ENCODE measurements at regions not wholly inside any gene's neighbourhood (a gene's known extent, or its start where the extent isn't known, plus 50 kb on each side); places are given as distances from the start of the nearest gene placed in this dataset.
"Not testable (repeated sequence)": the region's sequence is repeated elsewhere in the genome, so short reads cannot be mapped to it uniquely, and the experiment has no call there.

GRCh38 chr13:38283346-38283745, 66.3 kb upstream of the UFM1 start:
- H3K36me3 Mint-ChIP-seq (ENCODE audit: insufficient read depth), result no peaks in the 10 kb centered on the region
- ATAC-seq (replicated peaks; ENCODE audit: extremely low read depth, poor library complexity, severe bottlenecking), result no peak
- H3K4me1 Mint-ChIP-seq, result no peaks in the 10 kb centered on the region
- no peak for DNase-seq (ENCODE audit: low spot score in 2 of 2)
- no peak overlapping the region for H3K27ac Mint-ChIP-seq (ENCODE audit: low read depth)
- H3K27me3 Mint-ChIP-seq, result no peaks in the 10 kb centered on the region
- peaks cover 9% of the 10 kb centered on the region for H3K9me3 Mint-ChIP-seq
- H3K4me3 Mint-ChIP-seq, result no peak overlapping the region

- peaks cover 37% of the 10 kb centered on the region for H3K9me3 Mint-ChIP-seq
- no peak for DNase-seq (ENCODE audit: low spot score in 2 of 2)
- no peaks in the 10 kb centered on the region for H3K4me1 Mint-ChIP-seq
- no peaks in the 10 kb centered on the region for H3K36me3 Mint-ChIP-seq (ENCODE audit: insufficient read depth)
- H3K27ac Mint-ChIP-seq (ENCODE audit: low read depth), result no peak overlapping the region
- no peaks in the 10 kb centered on the region for H3K27me3 Mint-ChIP-seq
- no peak overlapping the region for H3K4me3 Mint-ChIP-seq
- ATAC-seq (replicated peaks; ENCODE audit: extremely low read depth, poor library complexity, severe bottlenecking), result no peak
These were observed 84.5 kb upstream of the UFM1 start for GRCh38 chr13:38265132-38265497.

GRCh38 chr13:38264363-38265131, 85.1 kb upstream of the UFM1 start:
- no peaks in the 10 kb centered on the region for H3K4me1 Mint-ChIP-seq

GRCh38 chr13:38262211-38262610, 87.4 kb upstream of the UFM1 start:
- Mint-ChIP-seq H3K36me3 (ENCODE audit: insufficient read depth) (no peaks in the 10 kb centered on the region), H3K9me3 (peaks cover 29% of the 10 kb centered on the region), H3K27ac (ENCODE audit: low read depth) (no peak overlapping the region), H3K4me1 (no peaks in the 10 kb centered on the region), H3K27me3 (no peaks in the 10 kb centered on the region), H3K4me3 (no peak overlapping the region)
- ATAC-seq (replicated peaks; ENCODE audit: extremely low read depth, poor library complexity, severe bottlenecking) (no peak), DNase-seq (ENCODE audit: low spot score in 2 of 2) (no peak)

More at GRCh38 chr13:38264363-38265131, 85.1 kb upstream of the UFM1 start:
- no peaks in the 10 kb centered on the region for H3K27me3 Mint-ChIP-seq
- H3K9me3 Mint-ChIP-seq, result peaks cover 36% of the 10 kb centered on the region
- H3K36me3 Mint-ChIP-seq (ENCODE audit: insufficient read depth), result no peaks in the 10 kb centered on the region
- H3K27ac Mint-ChIP-seq (ENCODE audit: low read depth), result no peak overlapping the region
- no peak for DNase-seq (ENCODE audit: low spot score in 2 of 2)
- H3K4me3 Mint-ChIP-seq, result no peak overlapping the region
- no peak for ATAC-seq (replicated peaks; ENCODE audit: extremely low read depth, poor library complexity, severe bottlenecking)

DNA sequence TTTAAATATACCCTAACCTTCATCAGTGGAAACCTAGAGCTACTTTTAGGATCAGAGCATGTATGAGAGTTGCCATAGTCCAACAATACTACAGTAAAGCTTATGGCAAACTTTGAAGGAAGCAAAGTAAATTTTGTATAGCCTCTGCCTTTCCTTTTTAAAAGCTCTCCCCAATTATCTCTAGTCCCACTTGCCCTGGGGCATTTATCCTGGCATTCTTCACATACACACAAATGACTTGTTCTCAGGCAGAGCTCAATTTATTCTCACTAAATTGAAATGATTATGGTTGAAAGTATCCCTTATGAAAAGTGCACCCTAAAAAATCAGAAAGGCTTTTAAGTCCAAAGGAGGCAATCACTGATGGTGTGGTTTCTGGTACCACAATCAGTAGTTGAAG, 94.1 kb upstream of the UFM1 start:
- H3K4me3 Mint-ChIP-seq, result no peak overlapping the region

GRCh38 chr13:38239874-38240273, 109.8 kb upstream of the UFM1 start:
- no peaks in the 10 kb centered on the region for H3K4me1 Mint-ChIP-seq
- no peak overlapping the region for H3K27ac Mint-ChIP-seq (ENCODE audit: low read depth)

More for the DNA sequence above, 94.1 kb upstream of the UFM1 start:
- Mint-ChIP-seq H3K4me1 (no peaks in the 10 kb centered on the region), H3K27ac (ENCODE audit: low read depth) (no peak overlapping the region), H3K36me3 (ENCODE audit: insufficient read depth) (no peaks in the 10 kb centered on the region), H3K27me3 (no peaks in the 10 kb centered on the region), H3K9me3 (peaks cover 12% of the 10 kb centered on the region)
- ATAC-seq (replicated peaks; ENCODE audit: extremely low read depth, poor library complexity, severe bottlenecking), result no peak
- DNase-seq (ENCODE audit: low spot score in 2 of 2), result no peak

GRCh38 chr13:38228322-38228721, 121.3 kb upstream of the UFM1 start:
- DNase-seq (ENCODE audit: low spot score in 2 of 2), result no peak
- Mint-ChIP-seq H3K27me3 (no peaks in the 10 kb centered on the region), H3K9me3 (peaks cover 24% of the 10 kb centered on the region), H3K36me3 (ENCODE audit: insufficient read depth) (no peaks in the 10 kb centered on the region), H3K27ac (ENCODE audit: low read depth) (no peak overlapping the region), H3K4me3 (no peak overlapping the region), H3K4me1 (no peaks in the 10 kb centered on the region)
- ATAC-seq (replicated peaks; ENCODE audit: extremely low read depth, poor library complexity, severe bottlenecking), result no peak

More at GRCh38 chr13:38239874-38240273, 109.8 kb upstream of the UFM1 start:
- ATAC-seq (replicated peaks; ENCODE audit: extremely low read depth, poor library complexity, severe bottlenecking) (no peak), DNase-seq (ENCODE audit: low spot score in 2 of 2) (no peak)
- Mint-ChIP-seq H3K27me3 (no peaks in the 10 kb centered on the region), H3K9me3 (peaks cover 20% of the 10 kb centered on the region), H3K4me3 (no peak overlapping the region), H3K36me3 (ENCODE audit: insufficient read depth) (no peaks in the 10 kb centered on the region)

DNA sequence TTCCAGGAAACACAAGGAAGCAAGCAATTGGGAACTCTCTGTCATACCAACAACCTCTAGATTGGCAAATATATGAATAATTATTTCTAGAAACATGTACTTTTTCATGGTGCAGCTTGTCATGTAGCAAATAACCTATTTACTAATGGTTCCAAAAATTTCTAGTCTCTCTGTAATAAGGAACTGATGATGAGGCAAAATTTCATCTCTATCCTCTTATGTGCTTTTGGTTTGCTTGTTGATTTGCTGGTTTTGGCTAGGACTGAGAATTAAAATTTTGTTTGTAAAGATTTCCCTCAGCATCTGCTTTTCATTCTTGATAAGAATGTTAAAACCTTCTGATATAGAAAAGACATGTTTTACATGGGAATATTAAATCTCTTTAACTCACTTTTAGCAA, 123.2 kb upstream of the UFM1 start:
- H3K4me3 Mint-ChIP-seq, result no peak overlapping the region
- H3K27me3 Mint-ChIP-seq, result no peaks in the 10 kb centered on the region
- no peak for ATAC-seq (replicated peaks; ENCODE audit: extremely low read depth, poor library complexity, severe bottlenecking)

DNA sequence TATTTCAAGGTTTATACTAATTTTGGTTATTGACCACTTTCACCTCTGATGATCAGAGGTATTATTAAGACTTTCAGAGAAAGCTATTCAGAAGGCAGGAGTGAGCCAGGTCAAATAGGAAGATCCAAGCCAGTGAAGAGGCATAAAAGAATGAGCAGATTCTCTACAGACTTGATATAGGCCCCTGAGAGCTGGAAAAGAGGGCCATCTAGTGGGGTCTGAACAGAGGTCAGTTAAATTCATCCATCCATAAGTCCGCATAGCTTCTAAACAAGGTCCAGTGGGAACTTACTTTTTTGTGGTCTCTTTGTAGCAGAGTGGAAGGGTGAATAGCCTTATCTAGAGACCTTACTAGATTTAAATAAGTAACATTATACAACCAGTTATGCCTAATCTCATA, 126.6 kb upstream of the UFM1 start:
- ATAC-seq (replicated peaks; ENCODE audit: extremely low read depth, poor library complexity, severe bottlenecking) (no peak), DNase-seq (ENCODE audit: low spot score in 2 of 2) (no peak)
- Mint-ChIP-seq H3K27ac (ENCODE audit: low read depth) (no peak overlapping the region), H3K4me3 (no peak overlapping the region), H3K36me3 (ENCODE audit: insufficient read depth) (no peaks in the 10 kb centered on the region), H3K4me1 (no peaks in the 10 kb centered on the region), H3K9me3 (peaks cover 26% of the 10 kb centered on the region), H3K27me3 (no peaks in the 10 kb centered on the region)

More for the DNA sequence above, 123.2 kb upstream of the UFM1 start:
- no peak for DNase-seq (ENCODE audit: low spot score in 2 of 2)
- no peak overlapping the region for H3K27ac Mint-ChIP-seq (ENCODE audit: low read depth)
- H3K4me1 Mint-ChIP-seq, result no peaks in the 10 kb centered on the region
- peaks cover 14% of the 10 kb centered on the region for H3K9me3 Mint-ChIP-seq
- H3K36me3 Mint-ChIP-seq (ENCODE audit: insufficient read depth), result no peaks in the 10 kb centered on the region

DNA sequence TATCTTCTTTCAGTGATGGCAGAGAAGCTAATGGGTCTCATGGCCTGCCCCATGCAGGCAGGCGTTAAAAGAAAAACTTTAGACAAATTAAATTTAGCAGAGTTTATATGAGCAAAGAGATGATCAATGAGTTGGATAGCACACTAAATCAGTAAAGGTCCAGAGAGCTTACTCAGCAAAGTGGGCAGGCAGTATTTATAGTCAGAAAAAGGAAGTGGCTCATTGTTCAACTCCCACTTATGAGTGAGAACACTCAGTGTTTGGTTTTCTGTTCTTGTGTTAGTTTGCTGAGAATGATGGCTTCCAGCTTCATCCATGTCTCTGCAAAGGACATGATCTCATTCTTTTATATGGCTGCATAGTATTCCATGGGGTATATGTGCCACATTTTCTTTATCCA, 128.5 kb upstream of the UFM1 start:
- H3K4me1 Mint-ChIP-seq; H3K4me3 Mint-ChIP-seq; H3K27me3 Mint-ChIP-seq; H3K36me3 Mint-ChIP-seq (ENCODE audit: insufficient read depth); ATAC-seq (replicated peaks; ENCODE audit: extremely low read depth, poor library complexity, severe bottlenecking); DNase-seq (ENCODE audit: low spot score in 2 of 2); H3K27ac Mint-ChIP-seq (ENCODE audit: low read depth): not testable (repeated sequence)
- peaks cover 26% of the 10 kb centered on the region for H3K9me3 Mint-ChIP-seq

DNA sequence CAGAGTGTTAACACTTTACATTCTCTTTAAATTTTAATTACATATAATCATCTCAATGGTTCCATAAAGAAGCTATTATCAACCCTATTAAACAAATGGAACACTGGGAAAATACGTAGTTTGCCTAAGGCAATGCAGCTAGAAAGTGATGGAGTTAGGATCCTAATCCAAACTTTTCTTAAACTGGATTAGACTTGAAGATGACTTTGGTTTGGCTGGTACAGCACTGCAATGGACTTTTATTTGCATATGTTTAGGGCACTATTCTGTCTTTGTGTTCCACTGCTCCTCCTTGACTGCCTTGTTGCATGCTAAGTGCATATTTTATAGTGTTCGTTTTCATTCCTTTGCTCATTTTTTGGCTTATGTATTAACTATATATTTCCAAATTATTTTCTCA, 133.5 kb upstream of the UFM1 start:
- Mint-ChIP-seq H3K27me3 (no peaks in the 10 kb centered on the region), H3K9me3 (peaks cover 27% of the 10 kb centered on the region), H3K4me1 (no peaks in the 10 kb centered on the region), H3K27ac (ENCODE audit: low read depth) (no peak overlapping the region), H3K36me3 (ENCODE audit: insufficient read depth) (peaks cover 2% of the 10 kb centered on the region), H3K4me3 (no peak overlapping the region)
- DNase-seq (ENCODE audit: low spot score in 2 of 2), result no peak
- ATAC-seq (replicated peaks; ENCODE audit: extremely low read depth, poor library complexity, severe bottlenecking), result no peak

GRCh38 chr13:38213314-38213713, 136.3 kb upstream of the UFM1 start:
- Mint-ChIP-seq H3K4me1 (no peaks in the 10 kb centered on the region), H3K9me3 (peaks cover 27% of the 10 kb centered on the region), H3K36me3 (ENCODE audit: insufficient read depth) (peaks cover 2% of the 10 kb centered on the region), H3K27ac (ENCODE audit: low read depth) (no peak overlapping the region), H3K4me3 (no peak overlapping the region), H3K27me3 (no peaks in the 10 kb centered on the region)
- ATAC-seq (replicated peaks; ENCODE audit: extremely low read depth, poor library complexity, severe bottlenecking), result no peak
- DNase-seq (ENCODE audit: low spot score in 2 of 2), result no peak

DNA sequence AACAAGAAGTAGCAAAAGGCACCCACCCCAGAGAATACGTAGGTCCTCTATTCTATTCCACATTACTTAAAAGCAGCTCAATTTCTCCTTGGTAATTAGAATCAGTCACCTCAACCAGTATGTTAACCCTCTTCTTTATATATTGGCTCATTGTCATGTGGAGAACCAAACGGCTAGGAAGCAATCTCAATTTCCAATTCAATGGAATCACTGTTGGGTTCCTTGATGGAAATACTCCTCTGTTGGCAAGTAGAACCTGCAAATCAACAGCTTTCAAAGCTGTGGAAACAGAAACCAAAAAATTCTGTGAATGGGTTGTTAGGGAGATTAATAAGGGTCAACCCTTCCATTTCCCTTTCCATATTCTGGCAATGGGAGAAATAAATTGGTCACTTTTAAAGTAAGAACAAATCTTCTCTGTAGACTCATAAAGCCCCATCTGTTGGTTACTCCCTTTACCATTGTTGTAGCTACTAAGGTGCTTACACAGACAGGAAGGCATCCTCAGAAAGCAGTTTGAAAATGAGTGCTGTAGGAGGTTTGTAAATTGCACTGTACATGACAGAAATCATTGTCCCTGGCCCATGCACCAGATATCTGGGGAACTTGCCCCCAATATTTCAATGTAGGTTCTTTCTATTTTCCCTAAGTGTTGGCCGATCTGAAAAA, 138.6 kb upstream of the UFM1 start:
- ATAC-seq (replicated peaks; ENCODE audit: extremely low read depth, poor library complexity, severe bottlenecking) (no peak), DNase-seq (ENCODE audit: low spot score in 2 of 2) (no peak)
- H3K9me3 Mint-ChIP-seq, result peaks cover 27% of the 10 kb centered on the region
- H3K36me3 Mint-ChIP-seq (ENCODE audit: insufficient read depth), result peaks cover 2% of the 10 kb centered on the region
- H3K4me3 Mint-ChIP-seq, result no peak overlapping the region
- H3K27ac Mint-ChIP-seq (ENCODE audit: low read depth), result no peak overlapping the region
- no peaks in the 10 kb centered on the region for H3K4me1 Mint-ChIP-seq
- H3K27me3 Mint-ChIP-seq, result no peaks in the 10 kb centered on the region
